ENCODE measurements at regions not wholly inside any gene's neighbourhood (a gene's known extent, or its start where the extent isn't known, plus 50 kb on each side); places are given as distances from the start of the nearest gene placed in this dataset.

DNA sequence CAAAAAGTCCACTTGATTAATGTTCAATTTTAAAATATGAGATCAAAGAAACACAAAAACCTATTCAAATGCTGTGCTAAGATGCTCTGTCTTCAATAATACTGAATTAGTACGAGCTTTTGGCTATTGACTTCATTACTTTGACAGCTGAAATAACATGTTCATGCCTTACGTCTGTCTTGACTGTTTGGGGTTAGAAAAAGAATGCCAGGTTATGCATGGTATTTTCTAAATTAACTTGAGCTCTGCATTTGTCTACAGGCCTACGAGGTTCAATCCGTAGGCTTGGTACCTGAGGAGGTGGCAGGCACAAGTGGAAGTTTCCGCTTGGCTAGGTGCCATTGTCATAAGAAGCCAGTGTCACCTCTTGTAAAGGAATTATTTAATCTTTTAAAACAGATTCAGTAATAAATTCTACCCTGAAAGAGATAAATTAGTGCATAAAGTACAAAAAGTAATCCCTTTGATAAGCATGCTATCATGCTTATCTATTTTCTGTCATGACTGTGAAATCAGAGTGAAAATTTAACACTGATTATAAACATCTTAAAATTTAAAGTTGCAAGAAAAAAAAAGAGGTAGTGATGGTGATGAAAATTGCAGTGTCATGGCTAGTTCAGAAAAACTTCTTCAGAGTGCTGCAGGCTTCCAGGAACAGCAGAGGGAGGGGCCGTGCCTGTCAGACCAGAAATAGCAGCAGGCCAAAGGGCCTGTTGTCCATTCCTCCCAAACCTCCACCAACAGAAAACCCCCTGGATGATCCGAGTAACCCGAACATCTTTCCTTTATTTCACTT is 115.7 kb downstream of the ARRDC4 start (continued):
- no peak for TF ChIP-seq NEUROD1 (IDR thresholded peaks at IDR 0.05; ENCODE audit: borderline replicate concordance, low read depth, low read length, partially characterized antibody)
- TF ChIP-seq ZNF347 (CRISPR knock-in tag; IDR thresholded peaks at IDR 0.05; ENCODE audit: low read depth): no peak
- TF ChIP-seq BACH1 (tag; IDR thresholded peaks at IDR 0.05): peak; percentile 95
- no peak for TF ChIP-seq ATF1 (CRISPR knock-in tag; IDR thresholded peaks at IDR 0.05)
- TF ChIP-seq ATF1 (tag; IDR thresholded peaks at IDR 0.05): peak; percentile 43; the same call in 1 of the 2 replicates
- no peak for TF ChIP-seq RFX7 (CRISPR knock-in tag; IDR thresholded peaks at IDR 0.05)
- TF ChIP-seq, protein P1, sequence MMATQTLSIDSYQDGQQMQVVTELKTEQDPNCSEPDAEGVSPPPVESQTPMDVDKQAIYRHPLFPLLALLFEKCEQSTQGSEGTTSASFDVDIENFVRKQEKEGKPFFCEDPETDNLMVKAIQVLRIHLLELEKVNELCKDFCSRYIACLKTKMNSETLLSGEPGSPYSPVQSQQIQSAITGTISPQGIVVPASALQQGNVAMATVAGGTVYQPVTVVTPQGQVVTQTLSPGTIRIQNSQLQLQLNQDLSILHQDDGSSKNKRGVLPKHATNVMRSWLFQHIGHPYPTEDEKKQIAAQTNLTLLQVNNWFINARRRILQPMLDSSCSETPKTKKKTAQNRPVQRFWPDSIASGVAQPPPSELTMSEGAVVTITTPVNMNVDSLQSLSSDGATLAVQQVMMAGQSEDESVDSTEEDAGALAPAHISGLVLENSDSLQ (IDR thresholded peaks at IDR 0.05): peak; percentile 70
- TF ChIP-seq, protein P2, sequence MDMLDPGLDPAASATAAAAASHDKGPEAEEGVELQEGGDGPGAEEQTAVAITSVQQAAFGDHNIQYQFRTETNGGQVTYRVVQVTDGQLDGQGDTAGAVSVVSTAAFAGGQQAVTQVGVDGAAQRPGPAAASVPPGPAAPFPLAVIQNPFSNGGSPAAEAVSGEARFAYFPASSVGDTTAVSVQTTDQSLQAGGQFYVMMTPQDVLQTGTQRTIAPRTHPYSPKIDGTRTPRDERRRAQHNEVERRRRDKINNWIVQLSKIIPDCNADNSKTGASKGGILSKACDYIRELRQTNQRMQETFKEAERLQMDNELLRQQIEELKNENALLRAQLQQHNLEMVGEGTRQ (CRISPR knock-in tag; IDR thresholded peaks at IDR 0.05): no peak
- peak; percentile 91 for TF ChIP-seq MAFK (IDR thresholded peaks at IDR 0.05; ENCODE audit: low read length)
- no peak for TF ChIP-seq ZNF134 (CRISPR knock-in tag; conservative IDR thresholded peaks at IDR 0.05)
- TF ChIP-seq POLR2B (IDR thresholded peaks at IDR 0.05; ENCODE audit: low read depth, partially characterized antibody): no peak
- TF ChIP-seq, protein P3, sequence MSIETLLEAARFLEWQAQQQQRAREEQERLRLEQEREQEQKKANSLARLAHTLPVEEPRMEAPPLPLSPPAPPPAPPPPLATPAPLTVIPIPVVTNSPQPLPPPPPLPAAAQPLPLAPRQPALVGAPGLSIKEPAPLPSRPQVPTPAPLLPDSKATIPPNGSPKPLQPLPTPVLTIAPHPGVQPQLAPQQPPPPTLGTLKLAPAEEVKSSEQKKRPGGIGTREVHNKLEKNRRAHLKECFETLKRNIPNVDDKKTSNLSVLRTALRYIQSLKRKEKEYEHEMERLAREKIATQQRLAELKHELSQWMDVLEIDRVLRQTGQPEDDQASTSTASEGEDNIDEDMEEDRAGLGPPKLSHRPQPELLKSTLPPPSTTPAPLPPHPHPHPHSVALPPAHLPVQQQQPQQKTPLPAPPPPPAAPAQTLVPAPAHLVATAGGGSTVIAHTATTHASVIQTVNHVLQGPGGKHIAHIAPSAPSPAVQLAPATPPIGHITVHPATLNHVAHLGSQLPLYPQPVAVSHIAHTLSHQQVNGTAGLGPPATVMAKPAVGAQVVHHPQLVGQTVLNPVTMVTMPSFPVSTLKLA (conservative IDR thresholded peaks at IDR 0.05): peak; percentile 22 to 34; a peak in 1 of 4 replicates
